ENCODE measurements at regions not wholly inside any gene's neighbourhood (a gene's known extent, or its start where the extent isn't known, plus 50 kb on each side); places are given as distances from the start of the nearest gene placed in this dataset.

GRCh38 chr2:106037262-106037661 lies 156.8 kb downstream of the UXS1 start:
- Histone ChIP-seq H2AFZ (ENCODE audit: control insufficient read depth, low read length) (no peak overlapping the region), H3K79me2 (ENCODE audit: control insufficient read depth, insufficient read depth, low read length) (no peaks in the 10 kb centered on the region), H3K36me3 (ENCODE audit: control insufficient read depth in 2 of 2, extremely low read depth in 1 of 2, insufficient read depth in 2 of 2, low read length in 2 of 2) (no peaks in the 10 kb centered on the region), H3K4me3 (ENCODE audit: control insufficient read depth in 2 of 3, extremely low read depth in 1 of 3, insufficient read depth in 2 of 3, low read depth in 1 of 3, low read length in 3 of 3) (no peak overlapping the region), H3K9me3 (ENCODE audit: control insufficient read depth, low read depth, low read length) (no peaks in the 10 kb centered on the region), H3K27me3 (ENCODE audit: control insufficient read depth, extremely low read depth, insufficient read depth, low read length) (no peaks in the 10 kb centered on the region), H3K4me1 (ENCODE audit: control insufficient read depth, extremely low read depth, insufficient read depth, low read length) (no peaks in the 10 kb centered on the region), H3K9ac (ENCODE audit: control insufficient read depth, extremely low read depth, insufficient read depth, low read length) (no peak overlapping the region), H4K20me1 (ENCODE audit: control insufficient read depth, extremely low read depth, insufficient read depth, low read length) (no peaks in the 10 kb centered on the region), H3K4me2 (ENCODE audit: control insufficient read depth, extremely low read depth, insufficient read depth, low read depth, low read length) (no peak overlapping the region), H3K9me1 (ENCODE audit: control insufficient read depth, extremely low read depth, insufficient read depth, low read length) (no peaks in the 10 kb centered on the region), H3K27ac (ENCODE audit: control insufficient read depth, insufficient read depth, low read length) (no peak overlapping the region)
- dilution Hi-C loops (cut with MboI; ENCODE audit: extremely low pct_ligation_motif_present, low sequenced_read_pairs): no loop called here
- no peak for TF ChIP-seq CTCF (optimal IDR thresholded peaks at IDR 0.05 in 1 of 3, IDR thresholded peaks at IDR 0.05 in 1 of 3, conservative IDR thresholded peaks at IDR 0.05 in 1 of 3; ENCODE audit: extremely low read depth in 1 of 3, insufficient read depth in 2 of 3, low read length in 3 of 3)
- no peak for TF ChIP-seq EZH2 (IDR thresholded peaks at IDR 0.05; ENCODE audit: low read length)
- FAIRE-seq: no peak
- no peak for DNase-seq (ENCODE audit: low read depth, low spot score)

- H3K9me3 ChIP-seq (ENCODE audit: control insufficient read depth, low read depth, low read length): no peaks in the 10 kb centered on the region
- no peak overlapping the region for H3K9ac ChIP-seq (ENCODE audit: control insufficient read depth, extremely low read depth, insufficient read depth, low read length)
- DNase-seq (ENCODE audit: low read depth, low spot score): no peak
- H3K4me1 ChIP-seq (ENCODE audit: control insufficient read depth, extremely low read depth, insufficient read depth, low read length): no peaks in the 10 kb centered on the region
- FAIRE-seq: no peak
- dilution Hi-C loops (cut with MboI; ENCODE audit: extremely low pct_ligation_motif_present, low sequenced_read_pairs): no loop called here
- H3K9me1 ChIP-seq (ENCODE audit: control insufficient read depth, extremely low read depth, insufficient read depth, low read length): no peaks in the 10 kb centered on the region
- no peak overlapping the region for H3K4me2 ChIP-seq (ENCODE audit: control insufficient read depth, extremely low read depth, insufficient read depth, low read depth, low read length)
- H2AFZ ChIP-seq (ENCODE audit: control insufficient read depth, low read length): no peak overlapping the region
- H3K36me3 ChIP-seq (ENCODE audit: control insufficient read depth in 2 of 2, extremely low read depth in 1 of 2, insufficient read depth in 2 of 2, low read length in 2 of 2): no peaks in the 10 kb centered on the region
- H3K27ac ChIP-seq (ENCODE audit: control insufficient read depth, insufficient read depth, low read length): no peak overlapping the region
- H4K20me1 ChIP-seq (ENCODE audit: control insufficient read depth, extremely low read depth, insufficient read depth, low read length): no peaks in the 10 kb centered on the region
- H3K27me3 ChIP-seq (ENCODE audit: control insufficient read depth, extremely low read depth, insufficient read depth, low read length): no peaks in the 10 kb centered on the region
- no peak overlapping the region for H3K4me3 ChIP-seq (ENCODE audit: control insufficient read depth in 2 of 3, extremely low read depth in 1 of 3, insufficient read depth in 2 of 3, low read depth in 1 of 3, low read length in 3 of 3)
- no peak for TF ChIP-seq EZH2 (IDR thresholded peaks at IDR 0.05; ENCODE audit: low read length)
- TF ChIP-seq CTCF (optimal IDR thresholded peaks at IDR 0.05 in 1 of 3, IDR thresholded peaks at IDR 0.05 in 1 of 3, conservative IDR thresholded peaks at IDR 0.05 in 1 of 3; ENCODE audit: extremely low read depth in 1 of 3, insufficient read depth in 2 of 3, low read length in 3 of 3): no peak
- H3K79me2 ChIP-seq (ENCODE audit: control insufficient read depth, insufficient read depth, low read length): no peaks in the 10 kb centered on the region
These were observed 159.8 kb downstream of the UXS1 start for GRCh38 chr2:106034325-106034724.
